GM12878 (cell line): ENCODE measurements at regions not wholly inside any gene's neighbourhood (a gene's known extent, or its start where the extent isn't known, plus 50 kb on each side); places are given as distances from the start of the nearest gene placed in this dataset.

Experiments
- ATAC-seq: fragments of 200-7000 bp; cut with Tn5 transposase; 3 replicates; pipeline ENCODE4 v1.9.1; 2020; ENCODE audit warnings: mild to moderate bottlenecking, moderate library complexity
- BruUV-seq: library from RNA; stranded (reverse); fragments of 400-500 nt; replicated peaks from 2 replicates; lab custom pipeline; 2021; lab: Mats Ljungman, UMichigan
- CTCF ChIA-PET: fragments of 300-600 bp; sonication (Branson Sonifier 250); formaldehyde crosslinking; extraction: SDS; loops from one replicate; lab custom pipeline; 2021; ENCODE audit warnings: inconsistent platforms; lab: Yijun Ruan, JAX
- POLR2A ChIA-PET: fragments of 350-600 bp; formaldehyde crosslinking; extraction: SDS; loops from one replicate; lab custom pipeline; 2021; ENCODE audit warnings: inconsistent platforms; lab: Charles Lee
- RAD21 ChIA-PET: fragments of 300-600 bp; sonication (Branson Sonifier 250); formaldehyde crosslinking; loops from one replicate; lab custom pipeline; 2023; ENCODE audit warnings: antibody characterized with exemption; ENCODE audit not compliant: unreplicated experiment; lab: Charles Lee
- SMC1A ChIA-PET: fragments of 300-600 bp; sonication (Branson Sonifier 250); formaldehyde crosslinking; loops from one replicate; lab custom pipeline; 2023; ENCODE audit not compliant: unreplicated experiment, uncharacterized antibody; lab: Charles Lee
- DNase-seq: peaks from one replicate; pipeline ENCODE4 v3.0.0-alpha.2; 2011; ENCODE audit warnings: low read depth, low spot score
- FAIRE-seq: peaks from 3 replicates; lab custom pipeline; 2011; peaks lifted over from hg19 to GRCh38; lab: Jason Lieb, UNC
- H2AFZ ChIP-seq: 2 replicates; pipeline ENCODE4 v1.6.0; 2011; ENCODE audit warnings: low read depth, low read length, control low read depth; ENCODE audit not compliant: control insufficient read depth
- H3K27ac ChIP-seq: 2 replicates; pipeline ENCODE4 v1.5.1; 2011; ENCODE audit warnings: control low read depth; ENCODE audit not compliant: control insufficient read depth, insufficient read depth
- H3K27me3 ChIP-seq, 2 experiments: replicated peaks in 1 of 2; 2 replicates each; pipeline versions ENCODE4 v1.6.0 to v1.6.1; 2011; ENCODE audit warnings: low read length in 1 of 2; ENCODE audit not compliant: control insufficient read depth in 2 of 2, insufficient read depth in 2 of 2
- H3K36me3 ChIP-seq, 2 experiments: 2 replicates each; pipeline ENCODE4 v1.5.1; 2011; ENCODE audit warnings: low read length in 1 of 2; ENCODE audit not compliant: control insufficient read depth in 2 of 2, insufficient read depth in 2 of 2
- H3K4me1 ChIP-seq: 2 replicates; pipeline ENCODE4 v1.6.1; 2011; ENCODE audit warnings: mild to moderate bottlenecking, low read length, moderate library complexity, mixed read lengths; ENCODE audit not compliant: control insufficient read depth, insufficient read depth
- H3K4me2 ChIP-seq: 2 replicates; pipeline ENCODE4 v1.6.0; 2011; ENCODE audit warnings: control low read depth; ENCODE audit not compliant: control insufficient read depth, insufficient read depth
- H3K4me3 ChIP-seq: fragments of 200-600 bp; sonication (generic); 2 replicates; pipeline ENCODE4 v1.5.1; 2016
- H3K79me2 ChIP-seq: 2 replicates; pipeline ENCODE4 v1.6.0; 2011; ENCODE audit warnings: low read length; ENCODE audit not compliant: control insufficient read depth, insufficient read depth
- H3K9ac ChIP-seq: 2 replicates; pipeline ENCODE4 v1.8.0; 2011; ENCODE audit warnings: low read length, control low read depth, mixed read lengths; ENCODE audit not compliant: control insufficient read depth, insufficient read depth
- H3K9me3 ChIP-seq: replicated peaks from 3 replicates; pipeline ENCODE4 v1.5.1; 2011; ENCODE audit warnings: mild to moderate bottlenecking, low read length; ENCODE audit not compliant: control insufficient read depth, insufficient read depth
- H4K20me1 ChIP-seq: 2 replicates; pipeline ENCODE4 v1.6.0; 2011; ENCODE audit not compliant: control insufficient read depth, insufficient read depth
- BCL11A ChIP-seq: IDR thresholded peaks from 2 replicates; pipeline ENCODE4 v1.6.1; 2011; ENCODE audit warnings: low read depth, low read length
- BRCA1 ChIP-seq: IDR thresholded peaks from 2 replicates; pipeline ENCODE4 v1.6.1; 2011; ENCODE audit warnings: low read depth, low read length, improper control_type of control experiment
- ELK1 ChIP-seq: IDR thresholded peaks from 2 replicates; pipeline ENCODE4 v1.6.1; 2012; ENCODE audit warnings: low read depth, low read length, improper control_type of control experiment
- MYB ChIP-seq: fragments of 150-350 bp; IDR thresholded peaks from 2 replicates; pipeline ENCODE4 v1.6.1; 2014; ENCODE audit warnings: mild to moderate bottlenecking, low read depth, low read length, borderline replicate concordance
- NBN ChIP-seq: fragments of 450-650 bp; IDR thresholded peaks from 2 replicates; pipeline ENCODE4 v1.6.1; 2016
- NFIC ChIP-seq: IDR thresholded peaks from 2 replicates; pipeline ENCODE4 v1.6.1; 2012; ENCODE audit warnings: low read depth, mild to moderate bottlenecking, inconsistent platforms, low read length, moderate library complexity
- NFXL1 ChIP-seq: fragments of 450-650 bp; IDR thresholded peaks from 2 replicates; pipeline ENCODE4 v1.6.1; 2017; ENCODE audit warnings: antibody characterized with exemption, mild to moderate bottlenecking, borderline replicate concordance
- NR2F1 ChIP-seq: fragments of 450-650 bp; conservative IDR thresholded peaks from 2 replicates; pipeline ENCODE4 v1.6.1; 2017; ENCODE audit warnings: mild to moderate bottlenecking
- PKNOX1 ChIP-seq: fragments of 450-650 bp; IDR thresholded peaks from 2 replicates; pipeline ENCODE4 v1.6.1; 2016; ENCODE audit warnings: mild to moderate bottlenecking
- POLR2AphosphoS5 ChIP-seq: IDR thresholded peaks from 2 replicates; pipeline ENCODE4 v1.6.1; 2011; ENCODE audit warnings: mild to moderate bottlenecking, low read length, inconsistent platforms
- POU2F2 ChIP-seq: IDR thresholded peaks from 3 replicates; pipeline ENCODE4 v1.6.1; 2011; ENCODE audit warnings: low read depth, mild to moderate bottlenecking, low read length, borderline replicate concordance
- RAD21 ChIP-seq: IDR thresholded peaks from 2 replicates; pipeline ENCODE4 v1.6.1; 2011; ENCODE audit warnings: mild to moderate bottlenecking, low read depth, low read length, moderate library complexity; ENCODE audit not compliant: insufficient read depth
- ZBED1 ChIP-seq: IDR thresholded peaks from 2 replicates; pipeline ENCODE4 v1.6.1; 2016; ENCODE audit warnings: borderline replicate concordance
- ZNF384 ChIP-seq: IDR thresholded peaks from 2 replicates; pipeline ENCODE4 v1.6.1; 2012; ENCODE audit warnings: low read depth, mild to moderate bottlenecking, low read length, improper control_type of control experiment, borderline replicate concordance
- ZZZ3 ChIP-seq: IDR thresholded peaks from 2 replicates; pipeline ENCODE4 v1.6.1; 2011; ENCODE audit warnings: low read depth; ENCODE audit not compliant: control insufficient read depth, insufficient read length
- WGBS: methylation state at CpG from one replicate; pipeline ENCODE4 v1.1.6; 2016; ENCODE audit warnings: low lambda C conversion rate; ENCODE audit not compliant: insufficient replicate concordance, insufficient coverage; ENCODE audit errors: missing lambda C conversion rate; 5-methylcytosine and 5-hydroxymethylcytosine counted together
- in situ Hi-C: fragments of 300-500 bp; cut with MboI; formaldehyde crosslinking; loops from 9 replicates; pipeline ENCODE4 v1.14.3; 2018; ENCODE audit warnings: mixed read lengths
- intact Hi-C: fragments of 100-400 bp; cut with micrococcal nuclease; formaldehyde crosslinking; loops from one replicate; pipeline ENCODE4 v1.14.2; 2022; ENCODE audit not compliant: unreplicated experiment

GRCh38 chr10:65294329-65294728 lies 1631.5 kb upstream of the LRRTM3 start:
- no TSS peak for BruUV-seq
- POLR2A ChIA-PET, result no interaction called here
- H3K36me3 ChIP-seq, result no peaks in the 10 kb centered on the region
- no peak overlapping the region for H3K4me2 ChIP-seq
- SMC1A ChIA-PET, result interaction anchor here (1.6 kb wide), 1 partner anchor 9 kb away, joined by 4 read pairs; no protein-coding TSS in a partner anchor
- no peak for DNase-seq
- no peak for FAIRE-seq
- H2AFZ ChIP-seq, result no peak overlapping the region
- H3K27ac ChIP-seq, result no peak overlapping the region
- no peaks in the 10 kb centered on the region for H3K9me3 ChIP-seq
- no peak overlapping the region for H3K9ac ChIP-seq
- H3K4me1 ChIP-seq, result no peaks in the 10 kb centered on the region
- no peaks in the 10 kb centered on the region for H4K20me1 ChIP-seq
- H3K4me3 ChIP-seq, result no peak overlapping the region
- CTCF ChIA-PET, result no interaction called here
- in situ Hi-C loops, result no loop called here
- RAD21 ChIA-PET, result no interaction called here
- 0% methylated on average over 1 of the region's 1 CpG for WGBS
- intact Hi-C loops, result no loop called here
- no peaks in the 10 kb centered on the region for H3K27me3 ChIP-seq
- TF ChIP-seq ZZZ3 (no peak), POU2F2 (no peak), ZBED1 (no peak), NFXL1 (no peak), BCL11A (no peak), BRCA1 (no peak)
- no peaks in the 10 kb centered on the region for H3K79me2 ChIP-seq
- no peak for ATAC-seq

- in situ Hi-C loops (no loop called here), intact Hi-C loops (no loop called here)
- ChIA-PET POLR2A (no interaction called here), SMC1A (no interaction called here), CTCF (no interaction called here), RAD21 (no interaction called here)
- DNase-seq (no peak), ATAC-seq (no peak), FAIRE-seq (no peak)
- no peak overlapping the region for H3K27ac ChIP-seq
- WGBS, result 51% methylated on average over 3 of the region's 3 CpGs
- no peak for TF ChIP-seq POLR2AphosphoS5
- TF ChIP-seq ELK1, result no peak
- TF ChIP-seq RAD21, result no peak
- TF ChIP-seq PKNOX1, result no peak
- no peak for TF ChIP-seq NFIC
- TF ChIP-seq ZZZ3, result no peak
- TF ChIP-seq ZNF384, result no peak
- no peak for TF ChIP-seq NBN
- TF ChIP-seq NR2F1, result no peak
- TF ChIP-seq MYB, result no peak
- no peak overlapping the region for H2AFZ ChIP-seq
- H3K4me2 ChIP-seq, result no peak overlapping the region
- no peaks in the 10 kb centered on the region for H3K36me3 ChIP-seq
- H3K79me2 ChIP-seq, result no peaks in the 10 kb centered on the region
- no peaks in the 10 kb centered on the region for H3K9me3 ChIP-seq
- H3K4me1 ChIP-seq, result no peaks in the 10 kb centered on the region
- H3K27me3 ChIP-seq, result no peaks in the 10 kb centered on the region
- no peak overlapping the region for H3K4me3 ChIP-seq
- BruUV-seq, result no TSS peak
- no peaks in the 10 kb centered on the region for H4K20me1 ChIP-seq
- no peak overlapping the region for H3K9ac ChIP-seq
Measured at GRCh38 chr10:65301181-65301580, 1624.7 kb upstream of the LRRTM3 start.
